Keratinocyte (primary cell): ENCODE measurements at regions not wholly inside any gene's neighbourhood (a gene's known extent, or its start where the extent isn't known, plus 50 kb on each side); places are given as distances from the start of the nearest gene placed in this dataset.

ENCODE experiments used
- DNase-seq: peaks from one replicate; pipeline ENCODE4 v3.0.0-alpha.2; 2011; ENCODE audit warnings: low read depth, missing footprints, low spot score
- FAIRE-seq: peaks from 2 replicates; lab custom pipeline; 2011; peaks lifted over from hg19 to GRCh38; lab: Jason Lieb, UNC
- H2AFZ ChIP-seq: 2 replicates; pipeline ENCODE4 v1.6.0; 2012; ENCODE audit warnings: low read length, control low read depth, inconsistent platforms; ENCODE audit not compliant: control insufficient read depth
- H3K27ac ChIP-seq: 2 replicates; pipeline ENCODE4 v1.5.1; 2011; ENCODE audit warnings: low read length; ENCODE audit not compliant: control insufficient read depth, insufficient read depth
- H3K27me3 ChIP-seq: 3 replicates; pipeline ENCODE4 v1.6.0; 2011; ENCODE audit warnings: low read length; ENCODE audit not compliant: control insufficient read depth, insufficient read depth; ENCODE audit errors: extremely low read depth
- H3K36me3 ChIP-seq, 2 experiments: 2 replicates in 1 of 2; 3 replicates in 1 of 2; pipeline ENCODE4 v1.5.1; 2011; ENCODE audit warnings: low read length in 2 of 2, mild to moderate bottlenecking in 1 of 2; ENCODE audit not compliant: control insufficient read depth in 2 of 2, insufficient read depth in 2 of 2; ENCODE audit errors: extremely low read depth in 1 of 2
- H3K4me1 ChIP-seq: 3 replicates; pipeline ENCODE4 v1.5.1; 2011; ENCODE audit warnings: low read length; ENCODE audit not compliant: control insufficient read depth, insufficient read depth; ENCODE audit errors: extremely low read depth
- H3K4me2 ChIP-seq: 3 replicates; pipeline ENCODE4 v1.6.0; 2011; ENCODE audit warnings: low read depth, low read length; ENCODE audit not compliant: control insufficient read depth, insufficient read depth; ENCODE audit errors: extremely low read depth
- H3K4me3 ChIP-seq, 3 experiments: fragments of 200-600 bp in 1 of 3; sonication (generic) in 1 of 3; 2 replicates in 2 of 3; 3 replicates in 1 of 3; pipeline ENCODE4 v1.5.1; 2011 to 2016; ENCODE audit warnings: low read length in 3 of 3, mild to moderate bottlenecking in 3 of 3, control low read depth in 2 of 3, inconsistent platforms in 1 of 3, low read depth in 1 of 3, mixed read lengths in 1 of 3, mixed run types in 1 of 3, moderate library complexity in 1 of 3; ENCODE audit not compliant: control insufficient read depth in 2 of 3, insufficient read depth in 2 of 3; ENCODE audit errors: extremely low read depth in 1 of 3
- H3K79me2 ChIP-seq: 2 replicates; pipeline ENCODE4 v1.6.0; 2012; ENCODE audit warnings: low read length; ENCODE audit not compliant: control insufficient read depth, insufficient read depth
- H3K9ac ChIP-seq: 3 replicates; pipeline ENCODE4 v1.6.0; 2011; ENCODE audit warnings: low read length; ENCODE audit not compliant: control insufficient read depth, insufficient read depth; ENCODE audit errors: extremely low read depth
- H3K9me1 ChIP-seq: 3 replicates; pipeline ENCODE4 v1.6.0; 2011; ENCODE audit warnings: low read length; ENCODE audit not compliant: control insufficient read depth, insufficient read depth; ENCODE audit errors: extremely low read depth
- H3K9me3 ChIP-seq: 2 replicates; pipeline ENCODE4 v1.5.1; 2012; ENCODE audit warnings: low read depth, low read length; ENCODE audit not compliant: control insufficient read depth
- H4K20me1 ChIP-seq: 3 replicates; pipeline ENCODE4 v1.6.0; 2011; ENCODE audit warnings: low read length; ENCODE audit not compliant: control insufficient read depth, insufficient read depth; ENCODE audit errors: extremely low read depth
- EZH2 ChIP-seq: IDR thresholded peaks from one replicate; pipeline ENCODE4 v1.6.1; 2012; ENCODE audit warnings: inconsistent platforms, mild to moderate bottlenecking, low read length, moderate library complexity
- dilution Hi-C: fragments of 300-500 bp; cut with MboI; formaldehyde crosslinking; loops from one replicate; pipeline ENCODE4 v1.7.0; 2020; ENCODE audit warnings: low sequenced_read_pairs; ENCODE audit not compliant: extremely low pct_ligation_motif_present
- TF ChIP-seq, protein P1 (sequence below), 3 experiments: IDR thresholded peaks in 1 of 3; conservative IDR thresholded peaks in 1 of 3; optimal IDR thresholded peaks in 1 of 3; 2 replicates in 2 of 3; 3 replicates in 1 of 3; pipeline versions ENCODE3 to v1.5.1; 2011; ENCODE audit warnings: low read length in 3 of 3, mild to moderate bottlenecking in 3 of 3, moderate library complexity in 2 of 3, control low read depth in 1 of 3, inconsistent platforms in 1 of 3; ENCODE audit not compliant: insufficient read depth in 2 of 3; ENCODE audit errors: extremely low read depth in 1 of 3

DNA sequence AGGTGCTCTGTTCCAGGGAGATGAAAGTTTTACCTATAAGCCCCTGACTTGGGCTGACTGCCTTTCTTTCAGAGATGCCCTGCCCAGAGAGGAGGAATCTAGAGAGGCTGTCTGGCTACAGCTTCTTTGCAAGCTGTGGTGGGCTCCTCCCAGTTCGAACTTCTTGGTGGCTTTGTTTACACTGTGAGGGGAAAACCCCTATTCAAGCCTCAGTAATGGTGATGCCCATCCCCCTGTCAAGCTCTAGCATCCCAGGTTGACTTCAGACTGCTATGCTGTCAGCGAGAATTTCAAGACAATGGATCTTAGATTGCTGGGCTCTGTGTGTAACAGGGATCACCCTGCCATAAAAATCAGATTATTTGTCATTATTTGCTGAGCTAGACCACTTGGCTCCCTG lies 377.6 kb downstream of the FLRT2 start:
- no peaks in the 10 kb centered on the region for H3K9me3 ChIP-seq
- dilution Hi-C loops: no loop called here
- H4K20me1 ChIP-seq: no peaks in the 10 kb centered on the region
- no peak for DNase-seq
- H3K9ac ChIP-seq: no peak overlapping the region
- H3K36me3 ChIP-seq: no peaks in the 10 kb centered on the region
- TF ChIP-seq EZH2: no peak
- TF ChIP-seq, protein P1, sequence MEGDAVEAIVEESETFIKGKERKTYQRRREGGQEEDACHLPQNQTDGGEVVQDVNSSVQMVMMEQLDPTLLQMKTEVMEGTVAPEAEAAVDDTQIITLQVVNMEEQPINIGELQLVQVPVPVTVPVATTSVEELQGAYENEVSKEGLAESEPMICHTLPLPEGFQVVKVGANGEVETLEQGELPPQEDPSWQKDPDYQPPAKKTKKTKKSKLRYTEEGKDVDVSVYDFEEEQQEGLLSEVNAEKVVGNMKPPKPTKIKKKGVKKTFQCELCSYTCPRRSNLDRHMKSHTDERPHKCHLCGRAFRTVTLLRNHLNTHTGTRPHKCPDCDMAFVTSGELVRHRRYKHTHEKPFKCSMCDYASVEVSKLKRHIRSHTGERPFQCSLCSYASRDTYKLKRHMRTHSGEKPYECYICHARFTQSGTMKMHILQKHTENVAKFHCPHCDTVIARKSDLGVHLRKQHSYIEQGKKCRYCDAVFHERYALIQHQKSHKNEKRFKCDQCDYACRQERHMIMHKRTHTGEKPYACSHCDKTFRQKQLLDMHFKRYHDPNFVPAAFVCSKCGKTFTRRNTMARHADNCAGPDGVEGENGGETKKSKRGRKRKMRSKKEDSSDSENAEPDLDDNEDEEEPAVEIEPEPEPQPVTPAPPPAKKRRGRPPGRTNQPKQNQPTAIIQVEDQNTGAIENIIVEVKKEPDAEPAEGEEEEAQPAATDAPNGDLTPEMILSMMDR (optimal IDR thresholded peaks at IDR 0.05 in 1 of 3, IDR thresholded peaks at IDR 0.05 in 1 of 3, conservative IDR thresholded peaks at IDR 0.05 in 1 of 3; ENCODE audit: extremely low read depth in 1 of 3, insufficient read depth in 2 of 3, low read length in 3 of 3): no peak
- no peak overlapping the region for H3K27ac ChIP-seq
- no peak overlapping the region for H3K4me2 ChIP-seq
- no peak overlapping the region for H2AFZ ChIP-seq
- no peaks in the 10 kb centered on the region for H3K79me2 ChIP-seq
- H3K9me1 ChIP-seq: no peaks in the 10 kb centered on the region
- no peaks in the 10 kb centered on the region for H3K4me1 ChIP-seq
- H3K27me3 ChIP-seq: no peaks in the 10 kb centered on the region
- no peak overlapping the region for H3K4me3 ChIP-seq
- FAIRE-seq: no peak

DNA sequence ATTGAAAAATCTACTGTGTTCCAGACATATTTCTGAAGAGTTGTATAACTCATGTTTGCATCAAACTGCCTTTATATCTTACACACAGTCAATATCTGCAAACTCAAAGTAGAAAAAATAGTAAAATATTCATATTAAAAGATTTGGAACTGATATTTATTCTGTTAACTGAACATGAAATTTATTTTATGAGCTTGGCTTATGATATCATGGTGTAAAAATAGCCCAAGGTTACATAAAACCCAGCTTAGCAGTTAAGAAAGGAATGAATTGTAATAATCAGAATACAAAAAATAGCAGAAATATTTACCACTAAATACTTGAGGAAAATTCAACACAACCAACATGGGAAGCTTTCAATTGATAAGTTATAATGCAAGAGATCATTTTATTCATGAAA lies 367.9 kb downstream of the FLRT2 start:
- TF ChIP-seq, protein P1 (optimal IDR thresholded peaks at IDR 0.05 in 1 of 3, IDR thresholded peaks at IDR 0.05 in 1 of 3, conservative IDR thresholded peaks at IDR 0.05 in 1 of 3; ENCODE audit: extremely low read depth in 1 of 3, insufficient read depth in 2 of 3, low read length in 3 of 3): no peak
- TF ChIP-seq EZH2: no peak
- Histone ChIP-seq H3K36me3 (no peaks in the 10 kb centered on the region), H3K9me3 (no peaks in the 10 kb centered on the region), H3K9ac (no peak overlapping the region), H3K27me3 (no peaks in the 10 kb centered on the region), H3K4me2 (no peak overlapping the region), H3K27ac (no peak overlapping the region), H3K4me1 (no peaks in the 10 kb centered on the region), H3K79me2 (no peaks in the 10 kb centered on the region), H4K20me1 (no peaks in the 10 kb centered on the region), H3K4me3 (no peak overlapping the region), H2AFZ (no peak overlapping the region), H3K9me1 (no peaks in the 10 kb centered on the region)
- FAIRE-seq (no peak), DNase-seq (no peak)
- dilution Hi-C loops: no loop called here
